Left lung (tissue), 4 donors: ENCODE measurements at regions not wholly inside any gene's neighbourhood (a gene's known extent, or its start where the extent isn't known, plus 50 kb on each side); places are given as distances from the start of the nearest gene placed in this dataset.

Experiments used
- ATAC-seq: fragments of 200-7000 bp; cut with Tn5 transposase; one replicate; pipeline ENCODE4 v1.9.1; 2020; ENCODE audit warnings: moderate library complexity
- DNase-seq, 4 donors: peaks; one replicate each; pipeline ENCODE4 v3.0.0-alpha.2; 2013 to 2020
- H3K27ac ChIP-seq, 2 donors: fragments of 200-600 bp; sonication (generic) in 1 of 2; one replicate each; pipeline versions ENCODE4 v1.5.0 to v1.8.0; 2020 to 2021
- H3K27me3 ChIP-seq, 2 donors: fragments of 200-600 bp; sonication (generic) in 1 of 2; one replicate each; pipeline versions ENCODE4 v1.5.0 to v1.8.0; 2020 to 2021
- H3K36me3 ChIP-seq, 2 donors: fragments of 200-600 bp; sonication (generic) in 1 of 2; one replicate each; pipeline versions ENCODE4 v1.5.0 to v1.8.0; 2020 to 2021
- H3K4me1 ChIP-seq, 2 donors: fragments of 200-600 bp; one replicate each; pipeline ENCODE4 v1.8.0; 2021
- H3K4me3 ChIP-seq, 2 donors: fragments of 200-600 bp; sonication (generic) in 1 of 2; one replicate each; pipeline versions ENCODE4 v1.5.0 to v1.8.0; 2020 to 2021; ENCODE audit warnings: mild to moderate bottlenecking in 1 of 2
- H3K9me3 ChIP-seq, 2 donors: fragments of 200-600 bp; sonication (generic) in 1 of 2; one replicate each; pipeline versions ENCODE4 v1.5.0 to v1.8.0; 2020 to 2021
- intact Hi-C, 2 donors: fragments of 100-400 bp; cut with DNase I; formaldehyde crosslinking; loops; one replicate each; pipeline versions ENCODE4 v1.11.2 to v1.14.2; 2022
- TF ChIP-seq, protein P1 (sequence below), 2 donors: fragments of 200-600 bp; sonication (generic) in 1 of 2; IDR thresholded peaks; one replicate each; pipeline versions ENCODE4 v1.5.0 to v1.8.0; 2021; ENCODE audit warnings: antibody characterized with exemption in 2 of 2
- donor health status: DM: no; HTN: yes; CAD: no.
- donor health status: DM: no; HTN: no; CAD: no.

DNA sequence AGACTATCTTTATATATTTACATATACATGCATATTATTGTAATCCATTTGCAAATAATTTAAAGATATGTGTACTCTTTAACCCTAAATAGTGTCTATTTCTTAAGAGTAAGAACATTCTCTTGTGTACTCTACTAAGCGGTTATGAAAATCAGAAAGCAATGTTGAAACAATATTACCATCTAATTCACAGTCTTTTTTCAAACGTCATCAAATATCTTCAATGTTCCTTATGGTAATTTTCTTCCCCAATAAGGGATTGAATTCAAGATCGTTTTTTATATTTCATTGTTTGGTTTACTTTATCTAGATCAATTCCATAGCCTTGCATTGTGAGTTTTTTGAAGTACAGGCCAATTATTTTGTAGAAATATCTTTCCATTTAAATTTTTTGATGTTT is 1647.4 kb upstream of the PRR20A start:
- ATAC-seq (no peak), DNase-seq (no peak)
- Histone ChIP-seq H3K27ac (no peak overlapping the region), H3K4me3 (no peak overlapping the region), H3K9me3 (no peaks in the 10 kb centered on the region), H3K27me3 (no peaks in the 10 kb centered on the region), H3K36me3 (no peaks in the 10 kb centered on the region), H3K4me1 (no peaks in the 10 kb centered on the region)
- intact Hi-C loops, result no loop called here
- TF ChIP-seq, protein P1, sequence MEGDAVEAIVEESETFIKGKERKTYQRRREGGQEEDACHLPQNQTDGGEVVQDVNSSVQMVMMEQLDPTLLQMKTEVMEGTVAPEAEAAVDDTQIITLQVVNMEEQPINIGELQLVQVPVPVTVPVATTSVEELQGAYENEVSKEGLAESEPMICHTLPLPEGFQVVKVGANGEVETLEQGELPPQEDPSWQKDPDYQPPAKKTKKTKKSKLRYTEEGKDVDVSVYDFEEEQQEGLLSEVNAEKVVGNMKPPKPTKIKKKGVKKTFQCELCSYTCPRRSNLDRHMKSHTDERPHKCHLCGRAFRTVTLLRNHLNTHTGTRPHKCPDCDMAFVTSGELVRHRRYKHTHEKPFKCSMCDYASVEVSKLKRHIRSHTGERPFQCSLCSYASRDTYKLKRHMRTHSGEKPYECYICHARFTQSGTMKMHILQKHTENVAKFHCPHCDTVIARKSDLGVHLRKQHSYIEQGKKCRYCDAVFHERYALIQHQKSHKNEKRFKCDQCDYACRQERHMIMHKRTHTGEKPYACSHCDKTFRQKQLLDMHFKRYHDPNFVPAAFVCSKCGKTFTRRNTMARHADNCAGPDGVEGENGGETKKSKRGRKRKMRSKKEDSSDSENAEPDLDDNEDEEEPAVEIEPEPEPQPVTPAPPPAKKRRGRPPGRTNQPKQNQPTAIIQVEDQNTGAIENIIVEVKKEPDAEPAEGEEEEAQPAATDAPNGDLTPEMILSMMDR (IDR thresholded peaks at IDR 0.05), result no peak

DNA sequence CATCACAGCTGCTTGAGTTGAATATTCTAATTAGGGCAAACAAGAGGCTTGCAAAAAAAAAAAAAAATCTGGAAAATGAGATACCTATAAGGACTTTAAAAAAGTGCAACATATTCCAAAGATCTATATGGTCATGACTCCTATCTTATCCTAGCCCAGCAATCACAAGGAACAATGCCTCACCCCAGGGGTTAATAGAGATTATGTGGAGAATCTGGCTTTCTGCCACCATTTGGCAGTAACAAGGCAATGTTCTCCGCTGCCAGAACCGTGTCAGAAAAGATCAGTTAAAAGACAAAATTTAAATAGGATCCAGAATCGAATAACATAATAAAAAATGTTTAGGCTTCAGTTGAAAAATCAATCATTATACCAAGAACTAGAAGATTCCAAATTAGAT is 1643.2 kb upstream of the PRR20A start:
- no peak overlapping the region for H3K27ac ChIP-seq
- DNase-seq (no peak), ATAC-seq (no peak)
- H3K4me1 ChIP-seq, result no peaks in the 10 kb centered on the region
- intact Hi-C loops, result no loop called here
- no peaks in the 10 kb centered on the region for H3K36me3 ChIP-seq
- no peaks in the 10 kb centered on the region for H3K27me3 ChIP-seq
- H3K9me3 ChIP-seq, result no peaks in the 10 kb centered on the region
- no peak overlapping the region for H3K4me3 ChIP-seq
- TF ChIP-seq, protein P1 (IDR thresholded peaks at IDR 0.05), result no peak

DNA sequence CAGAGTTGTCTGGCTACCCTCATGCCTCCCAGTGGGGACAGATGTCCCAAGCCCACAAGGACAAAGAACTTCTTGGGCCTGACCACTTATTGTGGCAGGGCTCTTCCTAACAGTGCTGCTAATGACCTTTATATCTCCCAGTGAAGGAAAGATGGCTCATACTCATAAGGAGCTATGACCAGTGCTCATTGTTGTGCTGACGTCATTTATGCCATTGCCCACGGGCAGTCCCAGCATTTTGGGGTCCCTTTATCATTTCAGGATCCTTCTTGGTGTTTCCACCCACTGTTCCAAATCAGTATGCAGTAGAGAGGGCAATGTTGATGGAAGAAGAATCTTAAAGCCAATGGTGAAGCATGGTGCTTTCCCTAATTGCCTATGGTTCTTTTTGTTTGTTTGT is 1640.0 kb upstream of the PRR20A start:
- Histone ChIP-seq H3K9me3 (peaks cover 0 to 5% of the 10 kb centered on the region in 2 donors), H3K4me1 (no peaks in the 10 kb centered on the region), H3K4me3 (no peak overlapping the region), H3K36me3 (no peaks in the 10 kb centered on the region), H3K27me3 (no peaks in the 10 kb centered on the region), H3K27ac (no peak overlapping the region)
- TF ChIP-seq, protein P1 (IDR thresholded peaks at IDR 0.05), result no peak
- no peak for DNase-seq
- no peak for ATAC-seq
- intact Hi-C loops, result no loop called here

DNA sequence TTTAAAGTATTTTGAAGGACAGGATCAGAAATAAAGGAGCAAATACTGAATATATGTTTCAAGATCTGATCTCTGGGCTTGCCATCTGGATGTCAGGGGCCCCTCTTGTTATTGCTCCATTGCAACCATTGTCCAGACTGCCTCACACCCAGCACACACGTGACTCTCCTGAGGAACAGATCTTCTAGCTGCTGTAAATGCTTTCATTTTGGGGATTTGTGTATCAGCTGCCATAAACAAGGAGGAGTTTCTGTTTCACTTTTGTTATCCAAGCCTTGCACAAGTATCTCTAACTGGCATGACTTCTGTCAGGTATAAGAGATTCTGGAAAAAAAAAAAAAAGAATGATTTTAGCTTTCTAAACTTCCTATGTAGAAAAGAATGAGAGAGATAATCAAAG is 1624.1 kb upstream of the PRR20A start:
- TF ChIP-seq, protein P1 (IDR thresholded peaks at IDR 0.05), result no peak
- Histone ChIP-seq H3K9me3 (peaks cover 0 to 2% of the 10 kb centered on the region in 2 donors), H3K27me3 (no peaks in the 10 kb centered on the region), H3K27ac (no peak overlapping the region), H3K4me1 (no peaks in the 10 kb centered on the region), H3K4me3 (no peak overlapping the region), H3K36me3 (no peaks in the 10 kb centered on the region)
- ATAC-seq (no peak), DNase-seq (peak in 1 of 4 donors; percentile 2)
- intact Hi-C loops, result no loop called here

DNA sequence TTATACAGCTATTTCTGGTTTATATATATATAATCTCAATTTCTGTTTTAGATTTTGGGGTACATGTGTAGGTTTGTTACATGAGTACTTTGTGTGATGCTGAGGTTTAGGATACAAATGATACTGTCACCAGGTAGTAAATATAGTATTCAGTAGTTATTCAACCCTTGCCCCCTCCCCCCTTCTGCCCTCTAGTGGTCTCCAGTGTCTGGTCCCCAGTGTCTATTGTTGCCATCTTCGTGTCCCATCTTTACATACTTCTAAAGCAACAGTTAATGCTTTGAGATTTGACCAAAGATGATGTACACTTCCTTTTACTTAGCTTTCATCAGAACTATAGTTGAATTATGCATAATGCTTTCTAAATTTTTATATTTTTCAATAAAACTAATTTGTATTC is 1623.4 kb upstream of the PRR20A start:
- ATAC-seq, result no peak
- H3K4me1 ChIP-seq, result no peaks in the 10 kb centered on the region
- H3K9me3 ChIP-seq, result peaks cover 0 to 5% of the 10 kb centered on the region in 2 donors
- no peak for DNase-seq
- H3K27me3 ChIP-seq, result no peaks in the 10 kb centered on the region
- H3K36me3 ChIP-seq, result no peaks in the 10 kb centered on the region
- TF ChIP-seq, protein P1 (IDR thresholded peaks at IDR 0.05), result no peak
- no peak overlapping the region for H3K4me3 ChIP-seq
- intact Hi-C loops, result no loop called here
- H3K27ac ChIP-seq, result no peak overlapping the region
